SK-N-SH (cell line): ENCODE measurements at regions not wholly inside any gene's neighbourhood (a gene's known extent, or its start where the extent isn't known, plus 50 kb on each side); places are given as distances from the start of the nearest gene placed in this dataset.

Experiments
- CTCF ChIA-PET: fragments of 300-600, 350-600 bp; formaldehyde crosslinking; extraction: SDS; loops from one replicate; lab custom pipeline; 2021; lab: Yijun Ruan, JAX
- POLR2A ChIA-PET: fragments of 350-600 bp; sonication (Branson Sonifier 250); formaldehyde crosslinking; extraction: SDS; loops from one replicate; lab custom pipeline; 2020; ENCODE audit warnings: antibody characterized with exemption, inconsistent platforms; lab: Yijun Ruan, JAX
- DNase-seq: peaks from one replicate; pipeline ENCODE4 v3.0.0; 2012
- H2AFZ ChIP-seq: fragments of 200-600 bp; sonication (generic); 2 replicates; pipeline ENCODE4 v1.8.1; 2016; ENCODE audit warnings: antibody characterized with exemption, mild to moderate bottlenecking, low read depth
- H3F3A ChIP-seq: fragments of 200-600 bp; sonication (generic); replicated peaks from 2 replicates; pipeline ENCODE3; 2016; ENCODE audit warnings: antibody characterized with exemption, mild to moderate bottlenecking; ENCODE audit not compliant: insufficient read depth
- H3K27ac ChIP-seq, 2 experiments: fragments of 200-500 bp in 1 of 2; fragments of 200-600 bp in 1 of 2; sonication (Bioruptor generic) in 1 of 2; sonication (generic), shearing (Covaris generic) in 1 of 2; 2 replicates each; pipeline versions ENCODE4 v1.5.1 to v1.6.1; 2014 to 2016; ENCODE audit warnings: low read depth in 2 of 2, inconsistent platforms in 1 of 2, low read length in 1 of 2, mild to moderate bottlenecking in 1 of 2, mixed read lengths in 1 of 2
- H3K27me3 ChIP-seq: fragments of 200-600 bp; sonication (generic), shearing (Covaris generic); 2 replicates; pipeline ENCODE4 v1.6.1; 2016; ENCODE audit warnings: mixed run types; ENCODE audit not compliant: insufficient read depth
- H3K36me3 ChIP-seq, 2 experiments: fragments of 200-500 bp in 1 of 2; fragments of 200-600 bp in 1 of 2; sonication (Bioruptor generic) in 1 of 2; sonication (generic) in 1 of 2; replicated peaks in 1 of 2; 2 replicates each; pipeline versions ENCODE3 to v1.5.1; 2014 to 2016; ENCODE audit warnings: low read length in 1 of 2, mild to moderate bottlenecking in 1 of 2; ENCODE audit not compliant: insufficient read depth in 2 of 2, control insufficient read depth in 1 of 2
- H3K4me1 ChIP-seq, 2 experiments: fragments of 200-500 bp in 1 of 2; fragments of 200-600 bp in 1 of 2; sonication (Bioruptor generic) in 1 of 2; sonication (generic), shearing (Covaris generic) in 1 of 2; 2 replicates each; pipeline versions ENCODE4 v1.5.1 to v1.6.1; 2014 to 2016; ENCODE audit warnings: low read depth in 1 of 2, low read length in 1 of 2, mixed run types in 1 of 2; ENCODE audit not compliant: insufficient read depth in 2 of 2, control insufficient read depth in 1 of 2
- H3K4me2 ChIP-seq: fragments of 200-600 bp; sonication (generic), shearing (Covaris generic); 2 replicates; pipeline ENCODE4 v1.6.1; 2017; ENCODE audit warnings: mixed run types
- H3K4me3 ChIP-seq, 2 experiments: fragments of 200-500 bp in 1 of 2; fragments of 200-600 bp in 1 of 2; sonication (Bioruptor generic) in 1 of 2; sonication (generic), shearing (Covaris generic) in 1 of 2; 2 replicates each; pipeline versions ENCODE4 v1.5.1 to v1.8.1; 2014 to 2016; ENCODE audit warnings: low read depth in 2 of 2, inconsistent platforms in 1 of 2, low read length in 1 of 2, mild to moderate bottlenecking in 1 of 2, mixed read lengths in 1 of 2, moderate library complexity in 1 of 2
- H3K79me2 ChIP-seq: fragments of 200-600 bp; sonication (generic); 2 replicates; pipeline ENCODE4 v1.8.1; 2017; ENCODE audit warnings: mild to moderate bottlenecking; ENCODE audit not compliant: insufficient read depth
- H3K9ac ChIP-seq: fragments of 200-600 bp; sonication (generic); 2 replicates; pipeline ENCODE4 v1.6.1; 2017; ENCODE audit warnings: mixed run types
- H3K9me2 ChIP-seq: fragments of 200-600 bp; sonication (generic); 2 replicates; pipeline ENCODE4 v1.6.1; 2017; ENCODE audit warnings: mixed run types
- H3K9me3 ChIP-seq: fragments of 200-600 bp; sonication (generic); 2 replicates; pipeline ENCODE4 v1.6.1; 2017; ENCODE audit warnings: mixed run types, mild to moderate bottlenecking, moderate library complexity
- H4K20me1 ChIP-seq: fragments of 200-600 bp; sonication (generic); 2 replicates; pipeline ENCODE4 v1.6.1; 2017; ENCODE audit warnings: mild to moderate bottlenecking, mixed run types; ENCODE audit not compliant: insufficient read depth
- FOXJ3 ChIP-seq: sonication (generic); formaldehyde crosslinking; IDR thresholded peaks from 2 replicates; pipeline ENCODE4 v1.5.1; 2020; ENCODE audit warnings: mild to moderate bottlenecking, missing genetic modification reagents
- FOXM1 ChIP-seq: IDR thresholded peaks from 2 replicates; pipeline ENCODE4 v1.4.0; 2012; ENCODE audit warnings: low read depth, mild to moderate bottlenecking
- GABPA ChIP-seq: IDR thresholded peaks from 2 replicates; pipeline ENCODE4 v1.4.0; 2012; ENCODE audit warnings: low read depth, mild to moderate bottlenecking
- MXI1 ChIP-seq: IDR thresholded peaks from 2 replicates; pipeline ENCODE4 v1.6.1; 2012; ENCODE audit warnings: mild to moderate bottlenecking, low read depth, low read length, improper control_type of control experiment
- NFIC ChIP-seq: IDR thresholded peaks from 2 replicates; pipeline ENCODE4 v1.4.0; 2012; ENCODE audit warnings: borderline replicate concordance
- POLR2AphosphoS5 ChIP-seq: IDR thresholded peaks from 2 replicates; pipeline ENCODE4 v1.6.1; 2012; ENCODE audit warnings: low read depth, low read length
- RAD21 ChIP-seq: IDR thresholded peaks from 2 replicates; pipeline ENCODE4 v1.6.1; 2012; ENCODE audit warnings: mild to moderate bottlenecking, low read length
- RCOR1 ChIP-seq: fragments of 150-350 bp; IDR thresholded peaks from 2 replicates; pipeline ENCODE4 v1.6.1; 2017; ENCODE audit warnings: antibody characterized with exemption, low read length
- RXRA ChIP-seq: IDR thresholded peaks from 2 replicates; pipeline ENCODE4 v1.4.0; 2012; ENCODE audit warnings: low read depth, mild to moderate bottlenecking, borderline replicate concordance
- SMC3 ChIP-seq: IDR thresholded peaks from 2 replicates; pipeline ENCODE4 v1.6.1; 2012; ENCODE audit warnings: low read depth, low read length, improper control_type of control experiment
- TCF12 ChIP-seq: IDR thresholded peaks from 2 replicates; pipeline ENCODE4 v1.4.0; 2012
- YY1 ChIP-seq: IDR thresholded peaks from 2 replicates; pipeline ENCODE4 v1.4.0; 2012; ENCODE audit warnings: low read depth, mild to moderate bottlenecking
- WGBS: methylation state at CpG from one replicate; pipeline ENCODE4 v1.1.6; 2017; ENCODE audit warnings: low lambda C conversion rate; 5-methylcytosine and 5-hydroxymethylcytosine counted together
- TF ChIP-seq, protein P1 (sequence below): IDR thresholded peaks from 2 replicates; pipeline ENCODE4 v1.4.0; 2012; ENCODE audit warnings: low read depth, borderline replicate concordance
- TF ChIP-seq, protein P2 (sequence below): IDR thresholded peaks from 2 replicates; pipeline ENCODE4 v1.4.0; 2012; ENCODE audit warnings: low read depth
- TF ChIP-seq, protein P3 (sequence below): fragments of 150-350 bp; IDR thresholded peaks from 2 replicates; pipeline ENCODE4 v1.6.1; 2017; ENCODE audit warnings: antibody characterized with exemption, low read length, low read depth, borderline replicate concordance
- TF ChIP-seq, protein P4 (sequence below): IDR thresholded peaks from 2 replicates; pipeline ENCODE4 v1.6.1; 2012; ENCODE audit warnings: mild to moderate bottlenecking, low read depth, low read length, moderate library complexity
- TF ChIP-seq, protein P5 (sequence below): fragments of 150-350 bp; IDR thresholded peaks from 2 replicates; pipeline ENCODE4 v1.6.1; 2016; ENCODE audit warnings: mild to moderate bottlenecking, low read depth, low read length

DNA sequence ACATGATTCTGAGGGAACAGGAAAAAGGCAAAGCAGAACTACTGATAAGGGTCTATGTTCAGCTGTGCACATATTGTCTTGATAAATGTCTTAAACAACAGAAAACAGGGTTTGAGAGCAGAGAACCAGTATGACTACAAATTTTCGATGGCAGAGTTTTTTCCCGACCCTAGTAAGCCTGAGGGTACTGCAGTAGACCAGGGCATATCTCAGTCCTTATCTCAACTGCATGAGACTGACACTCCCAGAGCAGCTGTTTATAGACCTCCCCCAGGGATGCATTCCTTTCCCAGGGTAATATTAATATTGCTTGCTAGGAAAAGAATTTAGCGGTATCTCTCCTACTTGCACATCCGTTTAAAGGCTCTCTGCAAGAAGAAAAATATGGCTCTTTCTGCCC lies 1176.8 kb upstream of the ADGRB3 start:
- no peaks in the 10 kb centered on the region for H3K9me2 ChIP-seq
- no peak for DNase-seq
- no peaks in the 10 kb centered on the region for H4K20me1 ChIP-seq
- H3K9ac ChIP-seq = no peak overlapping the region
- WGBS = 10% methylated on average over 4 of the region's 4 CpGs
- no peaks in the 10 kb centered on the region for H3K79me2 ChIP-seq
- no peak overlapping the region for H3K4me2 ChIP-seq
- H3K4me3 ChIP-seq = no peak overlapping the region; a peak in 1 of 4 replicates
- H3K36me3 ChIP-seq = no peaks in the 10 kb centered on the region
- H2AFZ ChIP-seq = no peak overlapping the region
- ChIA-PET POLR2A (no interaction called here), CTCF (no interaction called here)
- no peaks in the 10 kb centered on the region for H3K27me3 ChIP-seq
- H3K27ac ChIP-seq = no peak overlapping the region
- no peaks in the 10 kb centered on the region for H3K9me3 ChIP-seq
- TF ChIP-seq, protein P1, sequence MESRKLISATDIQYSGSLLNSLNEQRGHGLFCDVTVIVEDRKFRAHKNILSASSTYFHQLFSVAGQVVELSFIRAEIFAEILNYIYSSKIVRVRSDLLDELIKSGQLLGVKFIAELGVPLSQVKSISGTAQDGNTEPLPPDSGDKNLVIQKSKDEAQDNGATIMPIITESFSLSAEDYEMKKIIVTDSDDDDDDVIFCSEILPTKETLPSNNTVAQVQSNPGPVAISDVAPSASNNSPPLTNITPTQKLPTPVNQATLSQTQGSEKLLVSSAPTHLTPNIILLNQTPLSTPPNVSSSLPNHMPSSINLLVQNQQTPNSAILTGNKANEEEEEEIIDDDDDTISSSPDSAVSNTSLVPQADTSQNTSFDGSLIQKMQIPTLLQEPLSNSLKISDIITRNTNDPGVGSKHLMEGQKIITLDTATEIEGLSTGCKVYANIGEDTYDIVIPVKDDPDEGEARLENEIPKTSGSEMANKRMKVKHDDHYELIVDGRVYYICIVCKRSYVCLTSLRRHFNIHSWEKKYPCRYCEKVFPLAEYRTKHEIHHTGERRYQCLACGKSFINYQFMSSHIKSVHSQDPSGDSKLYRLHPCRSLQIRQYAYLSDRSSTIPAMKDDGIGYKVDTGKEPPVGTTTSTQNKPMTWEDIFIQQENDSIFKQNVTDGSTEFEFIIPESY = no peak
- no peak for TF ChIP-seq NFIC
- no peak for TF ChIP-seq POLR2AphosphoS5
- TF ChIP-seq, protein P2, sequence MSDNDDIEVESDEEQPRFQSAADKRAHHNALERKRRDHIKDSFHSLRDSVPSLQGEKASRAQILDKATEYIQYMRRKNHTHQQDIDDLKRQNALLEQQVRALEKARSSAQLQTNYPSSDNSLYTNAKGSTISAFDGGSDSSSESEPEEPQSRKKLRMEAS = no peak
- H3K4me1 ChIP-seq = no peaks in the 10 kb centered on the region
- H3F3A ChIP-seq = no peaks in the 10 kb centered on the region

DNA sequence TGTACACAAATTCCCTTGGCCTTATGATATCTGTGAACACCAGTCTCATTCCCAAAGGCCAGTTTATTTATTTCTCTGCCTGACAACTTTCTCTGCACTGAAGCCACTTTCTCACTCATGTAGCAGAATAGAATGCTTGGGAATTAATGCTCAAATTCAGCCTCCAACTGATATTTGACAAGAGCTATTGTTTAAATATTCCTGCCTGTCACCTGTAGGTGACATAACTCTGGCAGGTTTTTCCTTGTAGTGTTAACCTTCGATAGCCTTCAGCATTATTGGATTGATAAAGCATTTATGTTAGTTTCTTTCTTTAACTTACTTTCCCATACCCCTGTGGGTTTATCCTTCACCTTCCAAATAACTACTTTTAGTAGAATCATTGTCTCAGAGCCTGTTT lies 1183.2 kb upstream of the ADGRB3 start:
- CTCF ChIA-PET = no interaction called here
- H3K9ac ChIP-seq = no peak overlapping the region
- DNase-seq = no peak
- H4K20me1 ChIP-seq = no peaks in the 10 kb centered on the region
- no peak overlapping the region for H3K4me3 ChIP-seq
- no peaks in the 10 kb centered on the region for H3F3A ChIP-seq
- H3K4me2 ChIP-seq = no peak overlapping the region
- POLR2A ChIA-PET = no interaction called here
- no peaks in the 10 kb centered on the region for H3K27me3 ChIP-seq
- WGBS = 20% methylated on average over 1 of the region's 1 CpG
- H3K4me1 ChIP-seq = no peaks in the 10 kb centered on the region
- H3K9me2 ChIP-seq = no peaks in the 10 kb centered on the region
- H3K27ac ChIP-seq = no peak overlapping the region
- TF ChIP-seq, protein P3, sequence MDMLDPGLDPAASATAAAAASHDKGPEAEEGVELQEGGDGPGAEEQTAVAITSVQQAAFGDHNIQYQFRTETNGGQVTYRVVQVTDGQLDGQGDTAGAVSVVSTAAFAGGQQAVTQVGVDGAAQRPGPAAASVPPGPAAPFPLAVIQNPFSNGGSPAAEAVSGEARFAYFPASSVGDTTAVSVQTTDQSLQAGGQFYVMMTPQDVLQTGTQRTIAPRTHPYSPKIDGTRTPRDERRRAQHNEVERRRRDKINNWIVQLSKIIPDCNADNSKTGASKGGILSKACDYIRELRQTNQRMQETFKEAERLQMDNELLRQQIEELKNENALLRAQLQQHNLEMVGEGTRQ = no peak
- TF ChIP-seq, protein P4, sequence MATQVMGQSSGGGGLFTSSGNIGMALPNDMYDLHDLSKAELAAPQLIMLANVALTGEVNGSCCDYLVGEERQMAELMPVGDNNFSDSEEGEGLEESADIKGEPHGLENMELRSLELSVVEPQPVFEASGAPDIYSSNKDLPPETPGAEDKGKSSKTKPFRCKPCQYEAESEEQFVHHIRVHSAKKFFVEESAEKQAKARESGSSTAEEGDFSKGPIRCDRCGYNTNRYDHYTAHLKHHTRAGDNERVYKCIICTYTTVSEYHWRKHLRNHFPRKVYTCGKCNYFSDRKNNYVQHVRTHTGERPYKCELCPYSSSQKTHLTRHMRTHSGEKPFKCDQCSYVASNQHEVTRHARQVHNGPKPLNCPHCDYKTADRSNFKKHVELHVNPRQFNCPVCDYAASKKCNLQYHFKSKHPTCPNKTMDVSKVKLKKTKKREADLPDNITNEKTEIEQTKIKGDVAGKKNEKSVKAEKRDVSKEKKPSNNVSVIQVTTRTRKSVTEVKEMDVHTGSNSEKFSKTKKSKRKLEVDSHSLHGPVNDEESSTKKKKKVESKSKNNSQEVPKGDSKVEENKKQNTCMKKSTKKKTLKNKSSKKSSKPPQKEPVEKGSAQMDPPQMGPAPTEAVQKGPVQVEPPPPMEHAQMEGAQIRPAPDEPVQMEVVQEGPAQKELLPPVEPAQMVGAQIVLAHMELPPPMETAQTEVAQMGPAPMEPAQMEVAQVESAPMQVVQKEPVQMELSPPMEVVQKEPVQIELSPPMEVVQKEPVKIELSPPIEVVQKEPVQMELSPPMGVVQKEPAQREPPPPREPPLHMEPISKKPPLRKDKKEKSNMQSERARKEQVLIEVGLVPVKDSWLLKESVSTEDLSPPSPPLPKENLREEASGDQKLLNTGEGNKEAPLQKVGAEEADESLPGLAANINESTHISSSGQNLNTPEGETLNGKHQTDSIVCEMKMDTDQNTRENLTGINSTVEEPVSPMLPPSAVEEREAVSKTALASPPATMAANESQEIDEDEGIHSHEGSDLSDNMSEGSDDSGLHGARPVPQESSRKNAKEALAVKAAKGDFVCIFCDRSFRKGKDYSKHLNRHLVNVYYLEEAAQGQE = no peak
- TF ChIP-seq RXRA = no peak
- no peak for TF ChIP-seq FOXM1
- no peak for TF ChIP-seq RAD21
- TF ChIP-seq NFIC = no peak
- TF ChIP-seq TCF12 = no peak
- no peak for TF ChIP-seq MXI1
- TF ChIP-seq YY1 = no peak
- no peak for TF ChIP-seq POLR2AphosphoS5
- TF ChIP-seq FOXJ3 (CRISPR knock-in tag) = no peak
- TF ChIP-seq, protein P5, sequence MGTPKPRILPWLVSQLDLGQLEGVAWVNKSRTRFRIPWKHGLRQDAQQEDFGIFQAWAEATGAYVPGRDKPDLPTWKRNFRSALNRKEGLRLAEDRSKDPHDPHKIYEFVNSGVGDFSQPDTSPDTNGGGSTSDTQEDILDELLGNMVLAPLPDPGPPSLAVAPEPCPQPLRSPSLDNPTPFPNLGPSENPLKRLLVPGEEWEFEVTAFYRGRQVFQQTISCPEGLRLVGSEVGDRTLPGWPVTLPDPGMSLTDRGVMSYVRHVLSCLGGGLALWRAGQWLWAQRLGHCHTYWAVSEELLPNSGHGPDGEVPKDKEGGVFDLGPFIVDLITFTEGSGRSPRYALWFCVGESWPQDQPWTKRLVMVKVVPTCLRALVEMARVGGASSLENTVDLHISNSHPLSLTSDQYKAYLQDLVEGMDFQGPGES = no peak
- TF ChIP-seq RCOR1 = no peak
- no peak for TF ChIP-seq SMC3
- no peak for TF ChIP-seq GABPA
- TF ChIP-seq, protein P2 = no peak
- TF ChIP-seq, all 33 proteins: peak for 0
- Histone ChIP-seq H3K36me3 (no peaks in the 10 kb centered on the region), H3K79me2 (no peaks in the 10 kb centered on the region), H3K9me3 (no peaks in the 10 kb centered on the region), H2AFZ (no peak overlapping the region)
